ENCODE measurements at regions not wholly inside any gene's neighbourhood (a gene's known extent, or its start where the extent isn't known, plus 50 kb on each side); places are given as distances from the start of the nearest gene placed in this dataset.
"Not testable (repeated sequence)": the region's sequence is repeated elsewhere in the genome, so short reads cannot be mapped to it uniquely, and the experiment has no call there.

- TF ChIP-seq POLR2AphosphoS5 (IDR thresholded peaks at IDR 0.05; ENCODE audit: borderline replicate concordance, low read depth, low read length); EZH2 (IDR thresholded peaks at IDR 0.05): not testable (repeated sequence)
Measured at GRCh38 chr4:160365383-160365782, 1262.5 kb downstream of the RAPGEF2 start.
